ENCODE measurements at regions not wholly inside any gene's neighbourhood (a gene's known extent, or its start where the extent isn't known, plus 50 kb on each side); places are given as distances from the start of the nearest gene placed in this dataset.

DNA sequence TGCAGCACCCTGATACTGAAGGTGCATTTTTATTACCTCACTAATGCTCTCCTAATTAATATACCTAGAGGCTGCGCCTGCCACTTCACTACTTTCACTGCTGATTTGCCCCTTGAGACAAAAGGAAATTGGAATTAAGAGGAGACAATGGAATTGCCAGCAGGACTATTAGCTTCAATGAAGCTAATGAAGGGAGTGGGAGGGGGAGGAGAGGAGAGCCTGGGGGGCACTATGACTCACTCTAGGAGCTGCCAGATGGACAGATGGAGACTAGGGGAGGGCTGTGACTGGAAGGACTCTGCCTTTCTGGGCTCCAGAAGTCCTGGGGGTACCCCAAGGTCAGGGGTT lies 102.8 kb upstream of the DRD2 start:
- Histone ChIP-seq H3K27ac (ENCODE audit: control insufficient read depth, insufficient read depth, low read length) (no peak overlapping the region), H3K4me2 (ENCODE audit: control insufficient read depth, extremely low read depth, insufficient read depth, low read depth, low read length) (no peak overlapping the region), H3K27me3 (ENCODE audit: control insufficient read depth, extremely low read depth, insufficient read depth, low read length) (no peaks in the 10 kb centered on the region), H3K9ac (ENCODE audit: control insufficient read depth, extremely low read depth, insufficient read depth, low read length) (no peak overlapping the region), H3K79me2 (ENCODE audit: control insufficient read depth, insufficient read depth, low read length) (no peaks in the 10 kb centered on the region), H3K4me3 (ENCODE audit: control insufficient read depth in 2 of 3, extremely low read depth in 1 of 3, insufficient read depth in 2 of 3, low read depth in 1 of 3, low read length in 3 of 3) (no peak overlapping the region), H3K36me3 (ENCODE audit: control insufficient read depth in 2 of 2, extremely low read depth in 1 of 2, insufficient read depth in 2 of 2, low read length in 2 of 2) (no peaks in the 10 kb centered on the region), H2AFZ (ENCODE audit: control insufficient read depth, low read length) (no peak overlapping the region), H3K9me3 (ENCODE audit: control insufficient read depth, low read depth, low read length) (no peaks in the 10 kb centered on the region), H4K20me1 (ENCODE audit: control insufficient read depth, extremely low read depth, insufficient read depth, low read length) (no peaks in the 10 kb centered on the region), H3K9me1 (ENCODE audit: control insufficient read depth, extremely low read depth, insufficient read depth, low read length) (no peaks in the 10 kb centered on the region), H3K4me1 (ENCODE audit: control insufficient read depth, extremely low read depth, insufficient read depth, low read length) (no peaks in the 10 kb centered on the region)
- no peak for TF ChIP-seq EZH2 (IDR thresholded peaks at IDR 0.05; ENCODE audit: low read length)
- TF ChIP-seq, protein P1, sequence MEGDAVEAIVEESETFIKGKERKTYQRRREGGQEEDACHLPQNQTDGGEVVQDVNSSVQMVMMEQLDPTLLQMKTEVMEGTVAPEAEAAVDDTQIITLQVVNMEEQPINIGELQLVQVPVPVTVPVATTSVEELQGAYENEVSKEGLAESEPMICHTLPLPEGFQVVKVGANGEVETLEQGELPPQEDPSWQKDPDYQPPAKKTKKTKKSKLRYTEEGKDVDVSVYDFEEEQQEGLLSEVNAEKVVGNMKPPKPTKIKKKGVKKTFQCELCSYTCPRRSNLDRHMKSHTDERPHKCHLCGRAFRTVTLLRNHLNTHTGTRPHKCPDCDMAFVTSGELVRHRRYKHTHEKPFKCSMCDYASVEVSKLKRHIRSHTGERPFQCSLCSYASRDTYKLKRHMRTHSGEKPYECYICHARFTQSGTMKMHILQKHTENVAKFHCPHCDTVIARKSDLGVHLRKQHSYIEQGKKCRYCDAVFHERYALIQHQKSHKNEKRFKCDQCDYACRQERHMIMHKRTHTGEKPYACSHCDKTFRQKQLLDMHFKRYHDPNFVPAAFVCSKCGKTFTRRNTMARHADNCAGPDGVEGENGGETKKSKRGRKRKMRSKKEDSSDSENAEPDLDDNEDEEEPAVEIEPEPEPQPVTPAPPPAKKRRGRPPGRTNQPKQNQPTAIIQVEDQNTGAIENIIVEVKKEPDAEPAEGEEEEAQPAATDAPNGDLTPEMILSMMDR (optimal IDR thresholded peaks at IDR 0.05 in 1 of 3, IDR thresholded peaks at IDR 0.05 in 1 of 3, conservative IDR thresholded peaks at IDR 0.05 in 1 of 3; ENCODE audit: extremely low read depth in 1 of 3, insufficient read depth in 2 of 3, low read length in 3 of 3): no peak
- dilution Hi-C loops (cut with MboI; ENCODE audit: extremely low pct_ligation_motif_present, low sequenced_read_pairs): no loop called here
- FAIRE-seq (no peak), DNase-seq (ENCODE audit: low read depth, low spot score) (no peak)

DNA sequence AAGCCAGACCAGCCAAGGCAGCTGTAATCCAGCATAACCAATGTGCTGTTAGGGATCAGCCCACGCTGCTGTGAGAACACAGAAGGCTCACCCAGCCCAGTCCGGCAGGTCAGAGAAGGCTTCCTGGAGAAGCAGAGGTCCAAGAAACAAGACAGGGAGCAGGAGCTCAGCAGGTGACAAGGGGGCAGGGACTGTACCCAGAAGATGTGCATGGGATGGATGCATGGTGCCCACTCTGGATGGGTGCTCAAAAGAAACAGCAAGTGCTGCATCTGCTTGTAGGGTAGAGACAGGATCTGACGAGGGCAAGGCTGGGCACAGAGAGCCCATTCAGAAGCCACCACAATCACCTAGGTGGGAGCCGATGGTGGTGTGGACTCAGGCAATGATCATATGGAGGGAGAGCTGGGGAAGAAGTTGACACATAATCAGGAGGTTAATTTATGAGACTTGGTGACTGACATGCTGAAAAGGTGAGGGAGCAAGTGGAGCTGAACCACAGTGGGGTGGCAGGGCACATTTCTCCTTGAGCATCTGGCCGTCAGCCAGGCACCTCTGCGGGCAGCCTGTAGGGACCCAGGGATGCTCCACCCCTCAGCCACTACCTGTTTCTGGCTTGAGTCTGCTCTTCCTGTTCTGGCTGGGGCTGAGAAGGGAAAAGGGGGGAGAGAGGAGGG lies 102.3 kb upstream of the DRD2 start:
- H3K36me3 ChIP-seq (ENCODE audit: control insufficient read depth in 2 of 2, extremely low read depth in 1 of 2, insufficient read depth in 2 of 2, low read length in 2 of 2): no peaks in the 10 kb centered on the region
- FAIRE-seq (no peak), DNase-seq (ENCODE audit: low read depth, low spot score) (no peak)
- no peaks in the 10 kb centered on the region for H3K4me1 ChIP-seq (ENCODE audit: control insufficient read depth, extremely low read depth, insufficient read depth, low read length)
- no peak overlapping the region for H3K9ac ChIP-seq (ENCODE audit: control insufficient read depth, extremely low read depth, insufficient read depth, low read length)
- H3K9me3 ChIP-seq (ENCODE audit: control insufficient read depth, low read depth, low read length): no peaks in the 10 kb centered on the region
- H3K9me1 ChIP-seq (ENCODE audit: control insufficient read depth, extremely low read depth, insufficient read depth, low read length): no peaks in the 10 kb centered on the region
- no peaks in the 10 kb centered on the region for H3K27me3 ChIP-seq (ENCODE audit: control insufficient read depth, extremely low read depth, insufficient read depth, low read length)
- dilution Hi-C loops (cut with MboI; ENCODE audit: extremely low pct_ligation_motif_present, low sequenced_read_pairs): no loop called here
- no peak for TF ChIP-seq EZH2 (IDR thresholded peaks at IDR 0.05; ENCODE audit: low read length)
- TF ChIP-seq, protein P1 (optimal IDR thresholded peaks at IDR 0.05 in 1 of 3, IDR thresholded peaks at IDR 0.05 in 1 of 3, conservative IDR thresholded peaks at IDR 0.05 in 1 of 3; ENCODE audit: extremely low read depth in 1 of 3, insufficient read depth in 2 of 3, low read length in 3 of 3): no peak
- no peaks in the 10 kb centered on the region for H4K20me1 ChIP-seq (ENCODE audit: control insufficient read depth, extremely low read depth, insufficient read depth, low read length)
- no peak overlapping the region for H3K4me3 ChIP-seq (ENCODE audit: control insufficient read depth in 2 of 3, extremely low read depth in 1 of 3, insufficient read depth in 2 of 3, low read depth in 1 of 3, low read length in 3 of 3)
- H2AFZ ChIP-seq (ENCODE audit: control insufficient read depth, low read length): no peak overlapping the region
- H3K27ac ChIP-seq (ENCODE audit: control insufficient read depth, insufficient read depth, low read length): no peak overlapping the region
- no peak overlapping the region for H3K4me2 ChIP-seq (ENCODE audit: control insufficient read depth, extremely low read depth, insufficient read depth, low read depth, low read length)
- H3K79me2 ChIP-seq (ENCODE audit: control insufficient read depth, insufficient read depth, low read length): no peaks in the 10 kb centered on the region
